ENCODE measurements at regions not wholly inside any gene's neighbourhood (a gene's known extent, or its start where the extent isn't known, plus 50 kb on each side); places are given as distances from the start of the nearest gene placed in this dataset.

DNA sequence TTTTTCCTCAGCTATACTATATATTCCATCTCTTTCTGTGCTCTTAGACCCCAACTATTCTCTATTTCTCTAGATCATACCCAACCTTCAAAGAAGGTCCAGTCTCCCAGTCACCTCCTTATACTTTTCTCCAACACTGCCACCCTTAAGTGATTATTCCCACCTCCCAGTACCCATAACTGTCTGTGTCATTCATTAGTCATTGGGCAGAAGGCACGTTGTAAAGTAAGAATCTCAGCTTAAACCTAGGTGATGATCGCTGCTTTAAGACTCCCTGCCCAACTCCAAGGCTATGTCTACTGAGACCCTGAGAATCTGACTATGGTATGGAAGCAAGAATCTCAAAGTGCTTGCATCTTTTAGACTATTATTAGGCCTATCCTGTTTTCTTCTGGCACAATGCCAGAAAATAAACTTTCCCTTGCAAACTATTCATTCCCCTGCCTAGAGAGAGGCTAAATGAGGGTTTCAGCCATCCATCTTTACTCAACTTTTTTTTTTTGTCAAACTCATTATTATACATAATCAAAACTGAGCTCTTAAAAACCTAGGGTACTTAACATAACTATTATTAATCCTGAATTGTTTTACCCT is 174.3 kb upstream of the DPT start:
- TF ChIP-seq CTCF (IDR thresholded peaks at IDR 0.05), result no peak
- no peak for TF ChIP-seq EP300 (IDR thresholded peaks at IDR 0.05)

Data from ovary (tissue), 3 donors.